Common myeloid progenitor, CD34-positive (primary cell): ENCODE measurements at regions not wholly inside any gene's neighbourhood (a gene's known extent, or its start where the extent isn't known, plus 50 kb on each side); places are given as distances from the start of the nearest gene placed in this dataset.

Experiments
- CTCF ChIA-PET: fragments of 350-600 bp; sonication (Branson Sonifier 250); formaldehyde crosslinking; loops from one replicate; lab custom pipeline; 2021; ENCODE audit warnings: antibody characterized with exemption; lab: Charles Lee
- POLR2A ChIA-PET: fragments of 350-600 bp; sonication (Branson Sonifier 250); formaldehyde crosslinking; loops from one replicate; lab custom pipeline; 2021; ENCODE audit warnings: antibody characterized with exemption; lab: Charles Lee
- DNase-seq, 3 donors: peaks; one replicate each; pipeline versions ENCODE4 v3.0.0 to v3.0.0-alpha.2; 2013
- H3K27ac ChIP-seq, 2 experiments: 1 replicate in 1 of 2; 2 replicates in 1 of 2; pipeline ENCODE4 v1.7.0; 2013; ENCODE audit warnings: inconsistent platforms in 2 of 2, low read length in 2 of 2, mild to moderate bottlenecking in 2 of 2, low read depth in 1 of 2, moderate library complexity in 1 of 2; ENCODE audit not compliant: severe bottlenecking in 2 of 2, insufficient read depth in 1 of 2, poor library complexity in 1 of 2
- H3K27me3 ChIP-seq, 5 experiments: replicated peaks in 2 of 5; 1 replicate in 3 of 5; 2 replicates in 2 of 5; pipeline versions ENCODE4 v1.6.1 to v1.7.0; 2013; ENCODE audit warnings: low read length in 4 of 5, mild to moderate bottlenecking in 2 of 5, moderate library complexity in 2 of 5, inconsistent platforms in 1 of 5; ENCODE audit not compliant: insufficient read depth in 5 of 5, control insufficient read depth in 4 of 5
- H3K36me3 ChIP-seq, 4 experiments: 1 replicate in 2 of 4; 2 replicates in 2 of 4; pipeline versions ENCODE4 v1.6.1 to v1.7.0; 2013; ENCODE audit warnings: low read length in 3 of 4, control low read depth in 1 of 4, mild to moderate bottlenecking in 1 of 4; ENCODE audit not compliant: control insufficient read depth in 4 of 4, insufficient read depth in 4 of 4
- H3K4me1 ChIP-seq, 4 experiments: 1 replicate in 3 of 4; 2 replicates in 1 of 4; pipeline versions ENCODE4 v1.6.1 to v1.7.1; 2013; ENCODE audit warnings: low read length in 3 of 4, mild to moderate bottlenecking in 3 of 4, control low read depth in 1 of 4, inconsistent platforms in 1 of 4, moderate library complexity in 1 of 4; ENCODE audit not compliant: control insufficient read depth in 4 of 4, insufficient read depth in 4 of 4; ENCODE audit errors: control extremely low read depth in 1 of 4
- H3K4me3 ChIP-seq, 7 experiments: 1 replicate in 4 of 7; 2 replicates in 3 of 7; pipeline versions ENCODE4 v1.5.1 to v1.7.0; 2013; ENCODE audit warnings: mild to moderate bottlenecking in 7 of 7, low read length in 6 of 7, moderate library complexity in 6 of 7, inconsistent platforms in 2 of 7, low read depth in 2 of 7, control low read depth in 1 of 7; ENCODE audit not compliant: insufficient read depth in 4 of 7, control insufficient read depth in 1 of 7; ENCODE audit errors: extremely low read depth in 1 of 7
- H3K9me3 ChIP-seq, 5 experiments: 1 replicate in 4 of 5; 2 replicates in 1 of 5; pipeline versions ENCODE4 v1.6.1 to v1.7.1; 2013; ENCODE audit warnings: low read length in 4 of 5, mild to moderate bottlenecking in 2 of 5, inconsistent platforms in 1 of 5, low read depth in 1 of 5, moderate library complexity in 1 of 5; ENCODE audit not compliant: control insufficient read depth in 4 of 5, insufficient read depth in 2 of 5; ENCODE audit errors: control extremely low read depth in 1 of 5
- WGBS: methylation state at CpG from one replicate; pipeline ENCODE4 v1.1.5; 2013; ENCODE audit not compliant: insufficient coverage; 5-methylcytosine and 5-hydroxymethylcytosine counted together

DNA sequence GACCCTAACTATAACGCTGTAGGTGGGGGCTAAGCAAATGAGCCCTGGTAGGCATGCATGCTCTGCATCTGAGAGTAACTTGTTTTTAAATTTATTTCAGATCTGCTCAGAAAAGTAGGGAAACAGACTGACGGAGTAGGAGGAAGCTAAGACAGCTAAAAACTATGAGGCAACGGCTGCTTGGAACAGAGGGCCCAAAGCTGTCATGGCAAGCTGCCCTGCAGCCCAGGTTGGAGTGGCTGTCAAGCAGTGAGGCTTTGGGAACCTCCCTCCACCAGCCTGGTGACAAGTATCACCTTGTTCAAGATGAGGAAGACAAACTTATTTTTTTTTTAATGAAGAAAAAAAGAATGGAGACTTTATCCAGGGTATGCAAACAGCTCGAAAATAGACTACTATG, 439.8 kb downstream of the NLGN4X start:
- Histone ChIP-seq H3K4me1 (no peaks in the 10 kb centered on the region), H3K9me3 (no peaks in the 10 kb centered on the region), H3K36me3 (no peaks in the 10 kb centered on the region), H3K4me3 (no peak overlapping the region), H3K27me3 (no peaks in the 10 kb centered on the region), H3K27ac (no peak overlapping the region)
- ChIA-PET CTCF (no interaction called here), POLR2A (no interaction called here)
- no peak for DNase-seq
- 79% methylated on average over 3 of the region's 4 CpGs for whole genome bisulfite sequencing

- H3K9me3 ChIP-seq: no peaks in the 10 kb centered on the region
- H3K4me3 ChIP-seq: no peak overlapping the region
- peaks cover 0 to 11% (median 4%) of the 10 kb centered on the region in 4 experiments for H3K4me1 ChIP-seq
- 83% methylated on average over 1 of the region's 2 CpGs for WGBS
- CTCF ChIA-PET: no interaction called here
- no peaks in the 10 kb centered on the region for H3K36me3 ChIP-seq
- POLR2A ChIA-PET: no interaction called here
- no peak overlapping the region for H3K27ac ChIP-seq
- no peaks in the 10 kb centered on the region for H3K27me3 ChIP-seq
- DNase-seq: no peak
Measured at GRCh38 chrX:5780821-5781220, 447.8 kb downstream of the NLGN4X start.

- POLR2A ChIA-PET: no interaction called here
- H3K4me1 ChIP-seq: peaks cover 0 to 18% (median 12%) of the 10 kb centered on the region in 4 experiments
Measured at GRCh38 chrX:5775846-5776430, 452.7 kb downstream of the NLGN4X start.

DNA sequence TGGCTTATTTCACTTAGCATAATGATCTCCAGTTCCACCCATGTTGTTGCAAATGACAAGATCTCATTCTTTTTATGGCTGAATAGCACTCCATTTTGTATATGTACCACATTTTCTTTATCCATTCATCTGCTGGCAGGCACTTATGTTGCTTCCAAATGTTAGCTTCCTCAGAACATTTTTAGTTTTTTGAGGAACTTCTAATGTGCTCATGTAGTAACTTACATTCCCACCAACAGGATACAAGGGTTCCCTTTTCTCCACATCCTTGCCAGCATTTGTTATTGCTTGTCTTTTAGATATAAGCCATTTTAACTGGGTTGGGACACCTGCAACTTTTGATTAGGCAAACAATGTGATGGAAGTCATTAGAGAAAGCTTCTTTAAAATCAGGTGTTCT, 454.2 kb downstream of the NLGN4X start:
- ChIA-PET CTCF (no interaction called here), POLR2A (no interaction called here)
- H3K27me3 ChIP-seq: no peaks in the 10 kb centered on the region
- no peaks in the 10 kb centered on the region for H3K36me3 ChIP-seq
- H3K9me3 ChIP-seq: no peaks in the 10 kb centered on the region
- no peak overlapping the region for H3K4me3 ChIP-seq
- H3K4me1 ChIP-seq: peaks cover 0 to 18% (median 12%) of the 10 kb centered on the region in 4 experiments
- H3K27ac ChIP-seq: no peak overlapping the region
- DNase-seq: no peak

More at GRCh38 chrX:5775846-5776430, 452.7 kb downstream of the NLGN4X start:
- no peak overlapping the region for H3K27ac ChIP-seq
- H3K36me3 ChIP-seq: no peaks in the 10 kb centered on the region
- H3K9me3 ChIP-seq: no peaks in the 10 kb centered on the region
- CTCF ChIA-PET: no interaction called here
- WGBS: 0% methylated on average over 4 of the region's 5 CpGs
- peak overlapping the region in 1 of 7 experiments; percentile 38 for H3K4me3 ChIP-seq
- no peaks in the 10 kb centered on the region for H3K27me3 ChIP-seq
- peak; percentile 37 to 89 (median 84) for DNase-seq

DNA sequence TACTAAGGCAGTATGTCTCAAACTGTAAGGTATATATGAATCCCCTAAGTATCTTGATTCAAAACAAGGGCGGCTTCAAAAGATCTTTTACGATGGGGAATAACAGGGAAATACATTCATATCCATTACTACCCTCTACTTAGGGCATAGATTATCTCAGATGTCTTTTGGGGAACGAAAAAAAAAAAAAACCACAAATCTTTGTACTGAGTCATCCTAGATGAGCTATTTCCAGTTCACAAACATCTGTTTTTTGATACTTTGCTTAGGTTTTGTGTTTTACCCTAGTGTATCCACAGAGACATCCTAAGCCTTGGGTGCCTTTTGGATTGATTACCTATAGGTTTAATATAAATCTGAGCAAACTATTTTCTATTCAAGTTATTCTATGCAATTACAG, 457.2 kb downstream of the NLGN4X start:
- no peak overlapping the region for H3K4me3 ChIP-seq
- ChIA-PET POLR2A (no interaction called here), CTCF (no interaction called here)
- peak; percentile 6 to 59 (median 37) for DNase-seq
- H3K9me3 ChIP-seq: no peaks in the 10 kb centered on the region
- no peaks in the 10 kb centered on the region for H3K36me3 ChIP-seq
- peaks cover 0 to 14% (median 11%) of the 10 kb centered on the region in 4 experiments for H3K4me1 ChIP-seq
- 80% methylated on average over 1 of the region's 3 CpGs for WGBS
- H3K27ac ChIP-seq: no peak overlapping the region
- H3K27me3 ChIP-seq: no peaks in the 10 kb centered on the region

DNA sequence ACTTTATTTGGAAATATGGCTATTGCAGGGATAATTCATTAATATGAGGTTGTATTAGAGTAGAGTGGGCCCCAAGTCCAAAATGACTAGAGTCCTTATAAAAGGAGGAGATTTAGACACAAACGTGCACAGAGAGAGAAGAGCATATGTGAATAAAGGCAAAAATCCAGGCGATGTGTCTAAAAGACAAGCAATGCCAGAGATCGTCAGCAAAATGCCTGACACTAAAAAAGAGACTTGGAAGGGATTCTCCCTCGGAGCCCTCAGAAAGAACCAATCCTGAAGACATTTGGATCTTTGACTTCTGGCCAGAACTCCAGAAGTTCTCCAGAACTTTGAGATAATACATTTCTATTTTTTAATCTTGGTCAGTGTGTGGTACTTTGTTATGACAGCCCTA, 472.1 kb downstream of the NLGN4X start:
- ChIA-PET POLR2A (no interaction called here), CTCF (no interaction called here)
- Histone ChIP-seq H3K27ac (no peak overlapping the region), H3K27me3 (no peaks in the 10 kb centered on the region), H3K9me3 (no peaks in the 10 kb centered on the region), H3K36me3 (no peaks in the 10 kb centered on the region), H3K4me1 (no peaks in the 10 kb centered on the region), H3K4me3 (no peak overlapping the region)
- DNase-seq: no peak
- 92% methylated on average over 3 of the region's 4 CpGs for WGBS

DNA sequence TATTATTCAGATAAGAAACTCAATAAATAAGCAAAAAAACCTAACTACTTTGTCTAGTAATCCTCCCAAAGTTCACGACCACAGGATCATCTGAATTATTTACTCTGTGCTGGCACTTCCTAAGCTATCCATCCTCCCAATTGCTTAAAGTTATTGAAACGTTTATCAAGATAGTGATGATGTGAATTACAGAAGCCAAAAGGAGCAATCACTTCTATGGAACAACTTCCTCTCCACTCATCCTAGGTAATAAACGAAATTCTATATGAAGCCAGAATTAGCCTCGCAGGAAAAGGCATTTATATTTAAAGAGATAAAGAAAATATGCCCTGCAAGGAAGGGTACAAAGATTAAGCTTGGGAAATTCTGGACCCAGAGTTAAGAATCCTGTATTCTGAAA, 475.4 kb downstream of the NLGN4X start:
- Histone ChIP-seq H3K27me3 (no peaks in the 10 kb centered on the region), H3K27ac (no peak overlapping the region), H3K4me3 (no peak overlapping the region), H3K36me3 (no peaks in the 10 kb centered on the region), H3K4me1 (no peaks in the 10 kb centered on the region), H3K9me3 (no peaks in the 10 kb centered on the region)
- 93% methylated on average over 2 of the region's 4 CpGs for WGBS
- POLR2A ChIA-PET: no interaction called here
- CTCF ChIA-PET: no interaction called here
- DNase-seq: no peak
